Astrocyte of the cerebellum (primary cell): ENCODE measurements at regions not wholly inside any gene's neighbourhood (a gene's known extent, or its start where the extent isn't known, plus 50 kb on each side); places are given as distances from the start of the nearest gene placed in this dataset.

ENCODE experiments used
- DNase-seq: peaks from one replicate; pipeline ENCODE4 v3.0.0-alpha.2; 2011; ENCODE audit warnings: low read depth
- H3K4me3 ChIP-seq: 2 replicates; pipeline ENCODE4 v1.5.1; 2011; ENCODE audit warnings: mild to moderate bottlenecking, low read depth, low read length, moderate library complexity
- in situ Hi-C: cut with HindIII; loops from 2 replicates; pipeline ENCODE4 v1.10.0; 2017; ENCODE audit warnings: low sequenced_read_pairs
- TF ChIP-seq, protein P1 (sequence below): IDR thresholded peaks from 2 replicates; pipeline ENCODE4 v1.5.1; 2012; ENCODE audit warnings: low read length, low read depth, moderate library complexity, mild to moderate bottlenecking; ENCODE audit errors: missing control alignments

DNA sequence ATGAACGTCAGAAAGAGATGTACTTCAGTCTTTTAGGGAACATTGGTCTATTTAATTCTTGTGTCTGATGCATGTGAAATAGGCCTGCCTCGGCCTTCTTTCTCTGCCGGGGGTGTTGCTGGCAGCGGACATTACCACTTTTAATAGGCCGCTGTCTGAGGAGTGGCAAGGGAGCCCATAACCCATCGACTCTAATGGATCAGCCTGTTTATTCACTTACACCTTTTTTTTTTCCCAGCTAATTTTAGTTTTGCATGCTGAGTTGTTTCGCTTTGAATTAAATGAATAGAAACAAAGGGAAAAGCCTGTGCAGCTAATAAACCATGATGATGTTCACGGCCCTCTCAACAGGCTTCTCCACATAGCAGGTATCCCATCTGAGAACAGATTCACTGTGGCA lies 78.4 kb downstream of the KCTD15 start:
- no peak overlapping the region for H3K4me3 ChIP-seq
- TF ChIP-seq, protein P1, sequence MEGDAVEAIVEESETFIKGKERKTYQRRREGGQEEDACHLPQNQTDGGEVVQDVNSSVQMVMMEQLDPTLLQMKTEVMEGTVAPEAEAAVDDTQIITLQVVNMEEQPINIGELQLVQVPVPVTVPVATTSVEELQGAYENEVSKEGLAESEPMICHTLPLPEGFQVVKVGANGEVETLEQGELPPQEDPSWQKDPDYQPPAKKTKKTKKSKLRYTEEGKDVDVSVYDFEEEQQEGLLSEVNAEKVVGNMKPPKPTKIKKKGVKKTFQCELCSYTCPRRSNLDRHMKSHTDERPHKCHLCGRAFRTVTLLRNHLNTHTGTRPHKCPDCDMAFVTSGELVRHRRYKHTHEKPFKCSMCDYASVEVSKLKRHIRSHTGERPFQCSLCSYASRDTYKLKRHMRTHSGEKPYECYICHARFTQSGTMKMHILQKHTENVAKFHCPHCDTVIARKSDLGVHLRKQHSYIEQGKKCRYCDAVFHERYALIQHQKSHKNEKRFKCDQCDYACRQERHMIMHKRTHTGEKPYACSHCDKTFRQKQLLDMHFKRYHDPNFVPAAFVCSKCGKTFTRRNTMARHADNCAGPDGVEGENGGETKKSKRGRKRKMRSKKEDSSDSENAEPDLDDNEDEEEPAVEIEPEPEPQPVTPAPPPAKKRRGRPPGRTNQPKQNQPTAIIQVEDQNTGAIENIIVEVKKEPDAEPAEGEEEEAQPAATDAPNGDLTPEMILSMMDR = no peak
- DNase-seq = no peak
- in situ Hi-C loops = no loop called here

DNA sequence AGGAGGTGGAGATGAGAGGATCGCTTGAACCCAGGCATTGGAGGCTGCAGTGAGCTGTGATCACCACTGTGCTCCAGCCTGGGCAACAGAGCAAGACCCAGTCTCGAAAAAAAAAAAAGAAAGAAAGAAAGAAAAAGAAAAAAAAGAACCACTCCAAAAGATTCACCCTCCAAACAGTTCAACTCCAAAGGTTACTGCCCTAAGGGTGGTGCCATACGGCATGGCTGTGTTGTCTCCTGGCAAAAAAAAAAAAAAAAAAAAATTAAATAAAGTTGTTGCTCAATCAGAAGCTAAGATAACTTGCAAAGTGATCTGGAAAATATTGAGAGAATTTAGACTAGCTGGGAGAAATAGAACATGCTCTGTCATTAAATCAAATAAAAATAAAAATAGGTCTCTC lies 79.5 kb downstream of the KCTD15 start:
- no peak overlapping the region for H3K4me3 ChIP-seq
- in situ Hi-C loops = no loop called here
- TF ChIP-seq, protein P1 = no peak
- no peak for DNase-seq

DNA sequence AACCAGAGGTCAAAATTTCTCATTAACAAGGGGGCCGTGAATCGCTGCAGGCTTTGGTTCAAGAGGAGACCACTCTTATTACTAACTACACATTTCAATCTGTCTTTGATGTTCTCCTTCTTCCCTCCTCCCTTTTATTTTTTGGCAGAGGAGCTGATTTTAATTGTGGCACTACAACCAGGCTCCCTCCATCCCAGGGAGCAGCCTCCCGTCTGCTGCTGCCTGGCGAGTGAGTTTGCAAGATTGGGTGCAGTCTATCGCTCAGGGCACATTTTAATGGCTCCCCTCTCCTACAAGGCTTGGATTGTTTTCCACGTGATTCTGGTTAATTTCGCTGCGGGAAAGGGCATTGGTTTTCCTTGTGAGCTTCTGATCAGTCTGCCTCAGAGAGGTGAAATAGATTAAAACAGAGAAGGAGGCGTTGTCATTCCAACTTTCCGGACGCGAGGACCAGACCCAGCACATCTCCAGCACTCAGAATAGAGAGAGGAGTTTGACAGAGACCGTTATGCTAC lies 81.4 kb downstream of the KCTD15 start:
- in situ Hi-C loops = no loop called here
- TF ChIP-seq, protein P1 = no peak
- no peak overlapping the region for H3K4me3 ChIP-seq
- no peak for DNase-seq

DNA sequence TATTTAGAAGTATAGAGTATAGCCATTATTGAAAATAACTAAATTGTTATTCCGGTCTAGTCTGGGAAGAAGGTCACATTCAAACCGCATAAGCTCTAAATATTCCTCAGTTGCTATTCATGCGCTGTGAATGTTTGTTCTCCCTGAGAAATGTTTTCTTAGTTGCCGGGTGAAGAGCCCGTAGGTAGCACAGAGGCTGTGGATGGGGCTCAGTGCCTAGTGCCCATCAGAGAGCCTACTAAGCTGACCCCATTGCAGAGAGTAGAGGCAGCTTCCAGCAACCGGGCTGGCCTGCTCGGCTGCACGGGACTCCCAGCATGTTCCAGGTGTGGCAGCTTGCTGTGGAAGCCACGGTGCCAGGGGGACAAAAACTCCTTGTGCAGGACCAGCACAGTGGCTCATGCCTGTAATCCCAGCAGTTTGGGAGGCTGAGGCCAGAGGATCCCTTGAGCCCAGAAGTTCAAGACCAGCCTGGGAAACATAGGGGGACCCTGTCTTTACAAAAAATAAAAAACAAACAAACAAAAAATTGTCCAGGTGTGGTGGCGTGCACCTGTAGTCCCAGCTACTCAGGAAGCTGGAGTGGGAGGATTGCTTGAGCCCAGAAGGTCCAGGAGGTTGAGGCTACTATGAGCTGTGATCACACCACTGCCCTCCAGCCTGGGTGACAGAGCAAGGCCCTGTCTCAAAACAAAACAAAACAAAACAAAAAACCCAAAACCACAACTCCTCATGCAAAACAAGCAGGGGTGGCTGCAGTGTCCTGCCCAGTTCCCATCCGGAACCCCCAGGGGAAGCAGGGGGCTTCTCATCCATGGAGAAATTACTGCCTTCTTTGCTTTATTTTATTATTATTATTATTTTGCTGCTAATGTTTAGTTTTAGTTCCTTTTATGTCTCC lies 82.5 kb downstream of the KCTD15 start:
- TF ChIP-seq, protein P1 = no peak
- H3K4me3 ChIP-seq = no peak overlapping the region
- in situ Hi-C loops = no loop called here
- DNase-seq = no peak

DNA sequence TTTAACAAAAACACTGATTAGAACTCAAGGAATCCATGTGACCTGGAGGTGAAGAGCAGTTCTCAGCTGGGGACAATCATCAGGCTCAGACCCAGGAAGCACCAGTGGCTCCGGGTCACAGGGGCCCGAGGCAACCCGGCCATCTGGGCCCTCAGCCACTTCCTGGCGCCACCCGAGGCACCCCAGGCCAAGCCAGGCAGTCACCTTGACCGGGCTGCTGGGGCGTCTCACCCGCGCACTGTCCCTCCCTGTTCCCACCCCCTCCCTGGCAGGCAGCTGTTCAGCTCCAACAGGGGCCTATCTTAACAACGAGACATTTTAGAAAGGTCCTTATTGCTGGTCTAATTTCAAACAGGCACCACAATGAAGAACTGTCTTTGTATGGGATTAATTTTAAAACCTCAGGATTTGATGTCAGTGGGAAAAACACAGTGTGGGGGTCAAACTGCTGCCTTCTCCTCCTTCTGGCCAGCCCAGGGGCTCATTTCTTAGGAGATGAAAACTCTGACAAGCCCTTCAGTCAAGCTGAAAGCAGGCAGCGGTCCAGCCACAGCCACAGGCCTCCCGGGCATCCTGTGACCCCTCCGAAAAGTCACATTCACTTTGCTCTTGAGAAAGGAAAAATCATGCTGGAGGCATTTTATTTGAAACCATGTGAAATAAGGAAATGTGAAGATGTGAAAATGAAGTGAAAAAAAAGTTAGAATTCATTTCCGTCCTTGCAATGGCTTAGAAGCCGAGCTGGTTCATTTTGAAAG lies 83.3 kb downstream of the KCTD15 start:
- in situ Hi-C loops = no loop called here
- H3K4me3 ChIP-seq = no peak overlapping the region

More for the DNA sequence above, 83.3 kb downstream of the KCTD15 start:
- TF ChIP-seq, protein P1 = no peak
- DNase-seq = no peak
